Suppressor macrophage treated with lipopolysaccharide for 1 hour (primary cell): ENCODE measurements at regions not wholly inside any gene's neighbourhood (a gene's known extent, or its start where the extent isn't known, plus 50 kb on each side); places are given as distances from the start of the nearest gene placed in this dataset.
A peak's percentile ranks its signal among the peaks of the same experiment; 100 is the strongest.

ENCODE experiments used
- DNase-seq, 3 donors: peaks; one replicate each; pipeline ENCODE4 v3.0.0-alpha.2; 2020 to 2022

- no peak for DNase-seq
These were observed 202.5 kb downstream of the DHX35 start for GRCh38 chr20:39164642-39165041.

GRCh38 chr20:39163993-39164392 lies 201.8 kb downstream of the DHX35 start:
- no peak for DNase-seq

GRCh38 chr20:39161900-39162299 lies 199.8 kb downstream of the DHX35 start:
- peak in 1 of 3 donors; percentile 1 for DNase-seq

- no peak for DNase-seq
These were observed 193.8 kb downstream of the DHX35 start for GRCh38 chr20:39155971-39156370.

GRCh38 chr20:39152742-39153141 lies 190.6 kb downstream of the DHX35 start:
- no peak for DNase-seq

GRCh38 chr20:39152126-39152525 lies 190.0 kb downstream of the DHX35 start:
- no peak for DNase-seq

- DNase-seq = no peak
These were observed 188.4 kb downstream of the DHX35 start for GRCh38 chr20:39150501-39150900.

GRCh38 chr20:39146394-39146793 lies 184.2 kb downstream of the DHX35 start:
- no peak for DNase-seq

GRCh38 chr20:39145921-39146320 lies 183.8 kb downstream of the DHX35 start:
- DNase-seq = no peak

GRCh38 chr20:39144757-39145156 lies 182.6 kb downstream of the DHX35 start:
- DNase-seq = no peak

GRCh38 chr20:39142407-39143096 lies 180.4 kb downstream of the DHX35 start:
- DNase-seq = no peak

- DNase-seq = no peak
These were observed 175.2 kb downstream of the DHX35 start for GRCh38 chr20:39137299-39137698.

GRCh38 chr20:39136798-39137197 lies 174.7 kb downstream of the DHX35 start:
- no peak for DNase-seq

GRCh38 chr20:39135885-39136544 lies 173.9 kb downstream of the DHX35 start:
- DNase-seq = no peak

- DNase-seq = no peak
These were observed 171.1 kb downstream of the DHX35 start for GRCh38 chr20:39133201-39133600.

- no peak for DNase-seq
These were observed 170.4 kb downstream of the DHX35 start for GRCh38 chr20:39132511-39132910.

GRCh38 chr20:39132093-39132492 lies 169.9 kb downstream of the DHX35 start:
- no peak for DNase-seq

- DNase-seq = no peak
These were observed 168.5 kb downstream of the DHX35 start for GRCh38 chr20:39130627-39131026.

GRCh38 chr20:39129523-39129922 lies 167.4 kb downstream of the DHX35 start:
- DNase-seq = no peak

GRCh38 chr20:39124064-39124463 lies 161.9 kb downstream of the DHX35 start:
- DNase-seq = no peak

GRCh38 chr20:39123185-39123557 lies 161.0 kb downstream of the DHX35 start:
- no peak for DNase-seq

- DNase-seq = peak; percentile 28 to 54 (median 38)
These were observed 155.3 kb downstream of the DHX35 start for GRCh38 chr20:39117491-39117890.

GRCh38 chr20:39116020-39116419 lies 153.9 kb downstream of the DHX35 start:
- DNase-seq = no peak

- peak; percentile 27 to 40 (median 29) for DNase-seq
These were observed 150.1 kb downstream of the DHX35 start for GRCh38 chr20:39112178-39112743.
